MM.1S (cell line): ENCODE measurements at regions not wholly inside any gene's neighbourhood (a gene's known extent, or its start where the extent isn't known, plus 50 kb on each side); places are given as distances from the start of the nearest gene placed in this dataset.

ENCODE experiments used
- EZH2 ChIP-seq: fragments of 300-600 bp; sonication (generic); optimal IDR thresholded peaks from 2 replicates; pipeline ENCODE3; 2017; ENCODE audit warnings: low read depth, mild to moderate bottlenecking, antibody characterized with exemption, low read length, mixed read lengths
- TF ChIP-seq, protein P1 (sequence below): fragments of 300-600 bp; sonication (generic); IDR thresholded peaks from 2 replicates; pipeline ENCODE4 v1.5.1; 2016; ENCODE audit warnings: antibody characterized with exemption, low read length, mixed read lengths

GRCh38 chr10:107544706-107545520, 380.4 kb upstream of the SORCS1 start:
- no peak for TF ChIP-seq EZH2
- TF ChIP-seq, protein P1, sequence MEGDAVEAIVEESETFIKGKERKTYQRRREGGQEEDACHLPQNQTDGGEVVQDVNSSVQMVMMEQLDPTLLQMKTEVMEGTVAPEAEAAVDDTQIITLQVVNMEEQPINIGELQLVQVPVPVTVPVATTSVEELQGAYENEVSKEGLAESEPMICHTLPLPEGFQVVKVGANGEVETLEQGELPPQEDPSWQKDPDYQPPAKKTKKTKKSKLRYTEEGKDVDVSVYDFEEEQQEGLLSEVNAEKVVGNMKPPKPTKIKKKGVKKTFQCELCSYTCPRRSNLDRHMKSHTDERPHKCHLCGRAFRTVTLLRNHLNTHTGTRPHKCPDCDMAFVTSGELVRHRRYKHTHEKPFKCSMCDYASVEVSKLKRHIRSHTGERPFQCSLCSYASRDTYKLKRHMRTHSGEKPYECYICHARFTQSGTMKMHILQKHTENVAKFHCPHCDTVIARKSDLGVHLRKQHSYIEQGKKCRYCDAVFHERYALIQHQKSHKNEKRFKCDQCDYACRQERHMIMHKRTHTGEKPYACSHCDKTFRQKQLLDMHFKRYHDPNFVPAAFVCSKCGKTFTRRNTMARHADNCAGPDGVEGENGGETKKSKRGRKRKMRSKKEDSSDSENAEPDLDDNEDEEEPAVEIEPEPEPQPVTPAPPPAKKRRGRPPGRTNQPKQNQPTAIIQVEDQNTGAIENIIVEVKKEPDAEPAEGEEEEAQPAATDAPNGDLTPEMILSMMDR: no peak
